A549 (cell line): ENCODE measurements at regions not wholly inside any gene's neighbourhood (a gene's known extent, or its start where the extent isn't known, plus 50 kb on each side); places are given as distances from the start of the nearest gene placed in this dataset.

ENCODE experiments used
- EP300 ChIP-seq, 2 experiments: fragments of >200 bp; sonication (Bioruptor Twin); formaldehyde crosslinking; IDR thresholded peaks; 2 replicates in 1 of 2; 3 replicates in 1 of 2; pipeline ENCODE4 v1.6.1; 2016 to 2017
- MAX ChIP-seq: IDR thresholded peaks from 2 replicates; pipeline ENCODE4 v1.6.1; 2012
- POLR2A ChIP-seq: IDR thresholded peaks from 2 replicates; pipeline ENCODE4 v1.6.1; 2012; ENCODE audit warnings: mild to moderate bottlenecking, low read length
- RAD21 ChIP-seq, 2 experiments: fragments of >200 bp in 1 of 2; sonication (Bioruptor Twin) in 1 of 2; formaldehyde crosslinking in 1 of 2; IDR thresholded peaks in 1 of 2; conservative IDR thresholded peaks in 1 of 2; 2 replicates in 1 of 2; 3 replicates in 1 of 2; pipeline ENCODE4 v1.6.1; 2012 to 2018; ENCODE audit warnings: inconsistent platforms in 1 of 2
- TF ChIP-seq, protein P1 (sequence below): IDR thresholded peaks from 2 replicates; pipeline ENCODE4 v1.6.1; 2012; ENCODE audit warnings: low read depth, borderline replicate concordance

GRCh38 chr4:64846417-64846816 lies 437.2 kb upstream of the TECRL start:
- TF ChIP-seq RAD21 (conservative IDR thresholded peaks at IDR 0.05 in 1 of 2, IDR thresholded peaks at IDR 0.05 in 1 of 2) (no peak), POLR2A (no peak), MAX (no peak), EP300 (IDR thresholded peaks at IDR 0.05) (no peak)
- TF ChIP-seq, protein P1, sequence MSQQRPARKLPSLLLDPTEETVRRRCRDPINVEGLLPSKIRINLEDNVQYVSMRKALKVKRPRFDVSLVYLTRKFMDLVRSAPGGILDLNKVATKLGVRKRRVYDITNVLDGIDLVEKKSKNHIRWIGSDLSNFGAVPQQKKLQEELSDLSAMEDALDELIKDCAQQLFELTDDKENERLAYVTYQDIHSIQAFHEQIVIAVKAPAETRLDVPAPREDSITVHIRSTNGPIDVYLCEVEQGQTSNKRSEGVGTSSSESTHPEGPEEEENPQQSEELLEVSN: no peak
